HepG2 (cell line): ENCODE measurements at regions not wholly inside any gene's neighbourhood (a gene's known extent, or its start where the extent isn't known, plus 50 kb on each side); places are given as distances from the start of the nearest gene placed in this dataset.

ENCODE experiments used
- ATAC-seq: fragments of 200-7000 bp; cut with Tn5 transposase; 3 replicates; pipeline ENCODE4 v1.9.1; 2020; ENCODE audit warnings: mild to moderate bottlenecking, moderate library complexity
- BruUV-seq: library from RNA; stranded (reverse); fragments of 400-500 nt; replicated peaks from 2 replicates; lab custom pipeline; 2021; lab: Mats Ljungman, UMichigan
- CTCF ChIA-PET: fragments of 300-600 bp; formaldehyde crosslinking; extraction: SDS; loops from one replicate; lab custom pipeline; 2021; ENCODE audit warnings: low total read pairs, inconsistent platforms, low intra/inter-chr PET ratio; lab: Yijun Ruan, JAX
- POLR2A ChIA-PET: fragments of 350-600 bp; sonication (Branson Sonifier 250); formaldehyde crosslinking; loops from one replicate; lab custom pipeline; 2020; ENCODE audit warnings: antibody characterized with exemption, inconsistent platforms; lab: Yijun Ruan, JAX
- DNase-seq: peaks from one replicate; pipeline ENCODE4 v3.0.0-alpha.2; 2015; ENCODE audit warnings: low spot score
- FAIRE-seq: peaks from 3 replicates; lab custom pipeline; 2011; peaks lifted over from hg19 to GRCh38; lab: Jason Lieb, UNC
- H2AFZ ChIP-seq: one replicate; pipeline ENCODE4 v1.6.1; 2011; ENCODE audit warnings: low read length, inconsistent platforms
- H3K27ac ChIP-seq: fragments of 300-600 bp; 3 replicates; pipeline ENCODE4 v1.8.0; 2011; ENCODE audit warnings: mixed run types, mild to moderate bottlenecking, mixed read lengths, low read length, inconsistent platforms; ENCODE audit not compliant: insufficient read depth; ENCODE audit errors: extremely low read length
- H3K27me3 ChIP-seq, 2 experiments: fragments of 200-600 bp in 1 of 2; 2 replicates in 1 of 2; 3 replicates in 1 of 2; pipeline versions ENCODE4 v1.6.0 to v1.8.0; 2011; ENCODE audit warnings: low read length in 2 of 2, mild to moderate bottlenecking in 2 of 2, moderate library complexity in 2 of 2, inconsistent platforms in 1 of 2; ENCODE audit not compliant: insufficient read depth in 2 of 2, control insufficient read depth in 1 of 2
- H3K36me3 ChIP-seq, 2 experiments: fragments of 200-600 bp in 1 of 2; replicated peaks in 1 of 2; 2 replicates in 1 of 2; 3 replicates in 1 of 2; pipeline versions ENCODE4 v1.5.1 to v1.8.0; 2011; ENCODE audit warnings: low read length in 2 of 2, inconsistent platforms in 1 of 2; ENCODE audit not compliant: insufficient read depth in 2 of 2, control insufficient read depth in 1 of 2
- H3K4me1 ChIP-seq: 2 replicates; pipeline ENCODE4 v1.5.1; 2012; ENCODE audit warnings: low read length, inconsistent platforms; ENCODE audit not compliant: insufficient read depth
- H3K4me2 ChIP-seq: 2 replicates; pipeline ENCODE4 v1.6.0; 2011; ENCODE audit warnings: low read depth, low read length, inconsistent platforms
- H3K4me3 ChIP-seq, 3 experiments: fragments of 200-600 bp in 1 of 3; sonication (generic), shearing (Covaris generic) in 1 of 3; replicated peaks in 1 of 3; 2 replicates each; pipeline ENCODE4 v1.5.1; 2011 to 2016; ENCODE audit warnings: low read length in 3 of 3, inconsistent platforms in 2 of 3, low read depth in 2 of 3, mild to moderate bottlenecking in 2 of 3, control low read depth in 1 of 3, mixed read lengths in 1 of 3; ENCODE audit not compliant: insufficient read depth in 1 of 3
- H3K79me2 ChIP-seq: one replicate; pipeline ENCODE4 v1.6.1; 2011; ENCODE audit warnings: low read length, inconsistent platforms; ENCODE audit not compliant: insufficient read depth
- H3K9ac ChIP-seq: 2 replicates; pipeline ENCODE4 v1.6.0; 2011; ENCODE audit warnings: mild to moderate bottlenecking, low read depth, low read length, inconsistent platforms; ENCODE audit not compliant: insufficient read depth
- H3K9me3 ChIP-seq: 2 replicates; pipeline ENCODE4 v1.5.1; 2012; ENCODE audit warnings: mild to moderate bottlenecking, low read length
- H4K20me1 ChIP-seq: 2 replicates; pipeline ENCODE4 v1.6.0; 2011; ENCODE audit warnings: inconsistent platforms, mild to moderate bottlenecking, low read length, moderate library complexity; ENCODE audit not compliant: insufficient read depth
- ESRRA ChIP-seq: sonication (generic); formaldehyde crosslinking; IDR thresholded peaks from 2 replicates; pipeline ENCODE4 v1.5.1; 2020; ENCODE audit warnings: mild to moderate bottlenecking, low read depth, missing genetic modification reagents
- FOXC1 ChIP-seq: sonication (generic); formaldehyde crosslinking; IDR thresholded peaks from 2 replicates; pipeline ENCODE4 v1.8.0; 2022; ENCODE audit warnings: mild to moderate bottlenecking, missing genetic modification reagents, borderline replicate concordance
- GABPA ChIP-seq, 2 experiments: IDR thresholded peaks; 2 replicates each; pipeline ENCODE4 v1.6.1; 2011 to 2016; ENCODE audit warnings: low read depth in 2 of 2, low read length in 1 of 2, missing biosample characterization in 1 of 2, missing genetic modification characterization in 1 of 2
- MBNL3 ChIP-seq: fragments of 250-450 bp; sonication (Bioruptor Pico); conservative IDR thresholded peaks from 2 replicates; pipeline ENCODE4 v1.8.0; 2022; ENCODE audit warnings: mild to moderate bottlenecking, inconsistent platforms
- MTF1 ChIP-seq: sonication (generic); formaldehyde crosslinking; IDR thresholded peaks from 2 replicates; pipeline ENCODE4 v1.5.0; 2020; ENCODE audit warnings: missing genetic modification reagents
- POGK ChIP-seq: sonication (generic); formaldehyde crosslinking; conservative IDR thresholded peaks from 2 replicates; pipeline ENCODE4 v1.8.0; 2022; ENCODE audit warnings: mild to moderate bottlenecking, moderate library complexity, missing genetic modification reagents
- TBL1XR1 ChIP-seq: fragments of 150-350 bp; IDR thresholded peaks from 2 replicates; pipeline ENCODE4 v1.6.1; 2014; ENCODE audit warnings: borderline replicate concordance, low read length; ENCODE audit not compliant: partially characterized antibody
- ZBTB43 ChIP-seq: sonication (generic); formaldehyde crosslinking; conservative IDR thresholded peaks from 2 replicates; pipeline ENCODE4 v1.4.0; 2020; ENCODE audit warnings: missing genetic modification reagents
- ZNF30 ChIP-seq: sonication (generic); formaldehyde crosslinking; IDR thresholded peaks from 2 replicates; pipeline ENCODE4 v1.5.0; 2020; ENCODE audit warnings: mild to moderate bottlenecking, missing genetic modification reagents
- ZNF576 ChIP-seq: sonication (generic); formaldehyde crosslinking; IDR thresholded peaks from 2 replicates; pipeline ENCODE4 v1.4.0; 2020; ENCODE audit warnings: mild to moderate bottlenecking, missing genetic modification reagents
- ZNF75D ChIP-seq: sonication (generic); formaldehyde crosslinking; IDR thresholded peaks from 2 replicates; pipeline ENCODE4 v1.8.1; 2023; ENCODE audit warnings: missing genetic modification reagents, mild to moderate bottlenecking, borderline replicate concordance
- ZNF839 ChIP-seq: sonication (generic); formaldehyde crosslinking; IDR thresholded peaks from 2 replicates; pipeline ENCODE4 v1.4.0; 2020; ENCODE audit warnings: missing genetic modification reagents, mild to moderate bottlenecking, borderline replicate concordance
- WGBS: methylation state at CpG from one replicate; pipeline ENCODE4 v1.1.6; 2017; ENCODE audit warnings: low lambda C conversion rate; 5-methylcytosine and 5-hydroxymethylcytosine counted together
- in situ Hi-C: cut with HindIII; loops from 2 replicates; pipeline ENCODE4 v1.10.0; 2017; ENCODE audit warnings: low pct_unique_long_range_greater_than_20kb; ENCODE audit not compliant: extremely low pct_ligation_motif_present
- intact Hi-C: fragments of 100-400 bp; cut with micrococcal nuclease; formaldehyde crosslinking; loops from one replicate; pipeline ENCODE4 v1.10.0; 2022; ENCODE audit not compliant: unreplicated experiment

- CTCF ChIA-PET = no interaction called here
Measured at GRCh38 chr20:60813066-60813465, 439.0 kb upstream of the CDH4 start.

More at GRCh38 chr20:60813066-60813465, 439.0 kb upstream of the CDH4 start:
- Histone ChIP-seq H2AFZ (no peak overlapping the region), H3K79me2 (no peaks in the 10 kb centered on the region), H3K4me3 (no peak overlapping the region), H3K4me1 (no peaks in the 10 kb centered on the region), H4K20me1 (no peaks in the 10 kb centered on the region), H3K36me3 (no peaks in the 10 kb centered on the region), H3K27ac (no peak overlapping the region), H3K27me3 (no peaks in the 10 kb centered on the region), H3K9me3 (peaks cover 71% of the 10 kb centered on the region), H3K9ac (no peak overlapping the region), H3K4me2 (no peak overlapping the region)
- POLR2A ChIA-PET = no interaction called here
- ATAC-seq (no peak), DNase-seq (no peak), FAIRE-seq (no peak)
- 3% methylated on average over 5 of the region's 5 CpGs for WGBS
- intact Hi-C loops = no loop called here
- in situ Hi-C loops = no loop called here
- BruUV-seq = no TSS peak
- TF ChIP-seq ZNF839 (no peak), MBNL3 (CRISPR knock-in tag) (no peak), ESRRA (CRISPR knock-in tag) (no peak), GABPA (IDR thresholded peaks at IDR 0.05; ENCODE audit: low read depth, low read length) (no peak), GABPA (CRISPR knock-in tag; IDR thresholded peaks at IDR 0.05; ENCODE audit: low read depth) (no peak), MTF1 (CRISPR knock-in tag) (no peak), POGK (CRISPR knock-in tag) (no peak), TBL1XR1 (no peak), FOXC1 (CRISPR knock-in tag) (no peak), ZNF75D (CRISPR knock-in tag) (no peak), ZBTB43 (CRISPR knock-in tag) (no peak), ZNF576 (no peak), ZNF30 (no peak)
